ENCODE measurements at regions not wholly inside any gene's neighbourhood (a gene's known extent, or its start where the extent isn't known, plus 50 kb on each side); places are given as distances from the start of the nearest gene placed in this dataset.
A peak's percentile ranks its signal among the peaks of the same experiment; 100 is the strongest.
"Not testable (repeated sequence)": the region's sequence is repeated elsewhere in the genome, so short reads cannot be mapped to it uniquely, and the experiment has no call there.

- Histone ChIP-seq H3K36me3 (no peaks in the 10 kb centered on the region), H3K27ac (no peak overlapping the region), H3K4me3 (no peak overlapping the region), H3K9me3 (replicated peaks) (no peaks in the 10 kb centered on the region), H3K4me1 (replicated peaks) (peaks cover 14% of the 10 kb centered on the region), H3K27me3 (replicated peaks) (no peaks in the 10 kb centered on the region)
- DNase-seq (ENCODE audit: low read depth in 1 of 2, low spot score in 2 of 2) = no peak
Measured at GRCh38 chr2:8593243-8593642, 88.6 kb upstream of the ID2 start.

DNA sequence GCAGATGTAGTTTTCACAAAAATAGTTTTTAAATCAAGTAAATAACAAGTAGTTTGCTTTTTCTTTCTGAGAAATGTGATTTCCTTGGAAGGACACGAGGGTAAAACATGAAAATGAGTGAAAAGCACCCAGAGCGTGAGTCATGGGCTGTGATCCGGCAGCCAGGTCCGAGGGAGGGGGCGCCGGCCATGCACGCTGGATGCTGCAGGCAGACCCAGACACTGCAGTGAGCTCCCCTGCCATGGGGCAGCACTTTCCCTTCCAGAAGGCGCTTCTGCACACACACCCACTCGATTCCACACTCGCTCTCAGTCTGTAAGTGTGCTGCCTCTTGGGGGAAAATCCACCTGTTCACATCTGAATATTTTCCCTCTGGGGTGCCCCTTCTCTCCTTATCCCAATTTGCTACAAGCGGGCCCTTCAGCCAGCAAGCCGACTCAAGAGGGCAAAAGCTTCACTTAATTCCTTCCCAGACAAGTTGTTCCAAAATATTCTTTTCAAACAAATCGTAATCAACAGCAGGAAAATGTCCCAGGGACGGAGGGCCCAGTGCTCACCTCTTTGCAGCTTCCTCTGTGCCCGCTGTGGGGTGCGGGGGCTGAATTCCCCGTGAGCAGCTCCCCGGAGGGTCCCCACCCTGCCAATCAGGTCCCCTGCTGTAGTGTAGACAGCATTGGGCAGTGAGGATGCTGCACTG is 87.0 kb upstream of the ID2 start:
- no peaks in the 10 kb centered on the region for H3K9me3 ChIP-seq (replicated peaks)
- H3K36me3 ChIP-seq = no peaks in the 10 kb centered on the region
- no peak overlapping the region for H3K27ac ChIP-seq
- H3K4me3 ChIP-seq = no peak overlapping the region
- no peaks in the 10 kb centered on the region for H3K27me3 ChIP-seq (replicated peaks)
- peaks cover 19% of the 10 kb centered on the region for H3K4me1 ChIP-seq (replicated peaks)
- no peak for DNase-seq (ENCODE audit: low read depth in 1 of 2, low spot score in 2 of 2)

GRCh38 chr2:8595428-8595805 is 86.4 kb upstream of the ID2 start:
- Histone ChIP-seq H3K4me1 (replicated peaks) (peaks cover 19% of the 10 kb centered on the region), H3K9me3 (replicated peaks) (no peaks in the 10 kb centered on the region), H3K4me3 (no peak overlapping the region), H3K27ac (no peak overlapping the region), H3K27me3 (replicated peaks) (no peaks in the 10 kb centered on the region), H3K36me3 (no peaks in the 10 kb centered on the region)
- DNase-seq (ENCODE audit: low read depth in 1 of 2, low spot score in 2 of 2) = no peak

DNA sequence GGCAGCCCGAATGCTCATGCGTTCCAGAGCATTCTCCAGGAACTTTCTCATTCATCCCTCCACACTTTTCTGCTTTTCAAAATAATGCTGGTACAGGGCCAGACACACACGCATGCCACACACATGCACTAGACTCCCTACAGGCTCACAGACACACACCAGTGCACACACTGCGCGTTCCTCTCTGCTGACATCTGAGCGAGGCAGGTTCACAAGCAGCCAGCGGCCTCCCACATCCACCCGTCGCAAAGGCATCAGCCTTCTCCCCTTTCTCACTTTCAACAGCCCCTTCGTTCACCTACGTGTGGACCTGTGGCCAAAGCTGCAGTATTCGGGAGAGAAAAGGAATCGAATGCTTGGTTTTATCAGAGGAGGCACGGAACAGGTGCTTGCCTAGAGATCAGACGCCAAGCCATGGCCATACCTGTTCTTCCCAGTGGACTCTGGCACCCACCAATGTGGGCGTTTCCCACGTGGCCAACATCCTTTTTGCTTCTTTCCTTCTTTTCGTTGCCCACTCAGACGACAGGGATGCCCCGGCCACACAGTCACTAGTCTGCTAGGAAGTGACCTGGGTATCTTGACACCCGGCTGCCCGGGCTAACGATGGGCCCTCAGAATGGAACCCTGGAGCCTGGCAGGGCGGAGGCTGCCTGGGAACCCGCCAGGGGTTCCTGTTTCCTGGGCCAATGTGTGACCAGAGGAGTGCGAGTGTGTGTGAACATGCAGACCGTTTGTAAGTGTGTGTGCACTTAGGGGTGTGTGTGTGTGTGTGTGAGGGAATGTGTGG is 85.8 kb upstream of the ID2 start:
- no peaks in the 10 kb centered on the region for H3K9me3 ChIP-seq (replicated peaks)
- no peaks in the 10 kb centered on the region for H3K27me3 ChIP-seq (replicated peaks)
- H3K4me3 ChIP-seq = no peak overlapping the region
- no peaks in the 10 kb centered on the region for H3K36me3 ChIP-seq
- DNase-seq (ENCODE audit: low read depth in 1 of 2, low spot score in 2 of 2) = no peak
- peaks cover 19% of the 10 kb centered on the region for H3K4me1 ChIP-seq (replicated peaks)
- no peak overlapping the region for H3K27ac ChIP-seq

- Histone ChIP-seq H3K27me3 (replicated peaks) (no peaks in the 10 kb centered on the region), H3K36me3 (no peaks in the 10 kb centered on the region), H3K4me3 (no peak overlapping the region), H3K4me1 (replicated peaks) (peaks cover 19% of the 10 kb centered on the region), H3K27ac (no peak overlapping the region), H3K9me3 (replicated peaks) (no peaks in the 10 kb centered on the region)
- DNase-seq (ENCODE audit: low read depth in 1 of 2, low spot score in 2 of 2) = no peak
Measured at GRCh38 chr2:8597094-8597493, 84.8 kb upstream of the ID2 start.

DNA sequence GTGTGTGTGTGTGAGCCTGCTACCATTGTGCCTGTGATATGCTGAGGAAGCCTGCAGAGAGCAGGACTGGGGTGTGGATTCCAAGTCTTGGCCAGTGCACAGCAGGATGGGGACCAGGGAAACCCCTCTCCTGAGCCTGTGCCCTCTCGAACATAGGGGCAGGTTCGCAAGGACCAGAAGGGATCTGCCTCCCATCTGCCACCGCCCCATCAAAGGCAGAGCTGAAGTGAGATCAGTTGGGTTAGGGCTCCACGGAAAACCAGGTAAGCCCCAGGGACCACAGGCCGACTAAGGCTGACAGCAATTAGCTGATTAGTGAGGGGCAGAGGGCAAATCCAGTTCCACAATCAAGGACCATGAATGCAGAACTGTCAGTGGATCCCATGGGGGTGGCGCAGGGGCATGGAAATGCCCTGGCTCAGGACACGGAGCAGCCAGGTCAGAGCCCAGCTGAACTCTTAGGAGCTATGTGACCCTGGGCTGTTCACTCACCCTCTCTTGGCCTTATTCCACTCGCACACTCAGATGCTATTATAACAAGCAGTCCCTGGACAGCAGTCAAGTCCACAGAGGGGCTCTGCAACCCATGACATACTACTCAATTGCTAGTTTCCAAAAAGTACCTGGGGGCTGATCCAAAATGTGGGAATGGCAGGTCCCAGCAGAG is 84.2 kb upstream of the ID2 start:
- H3K27me3 ChIP-seq (replicated peaks) = no peaks in the 10 kb centered on the region
- H3K36me3 ChIP-seq = no peaks in the 10 kb centered on the region
- H3K27ac ChIP-seq = peak overlapping the region; percentile 39
- H3K4me3 ChIP-seq = no peak overlapping the region
- no peaks in the 10 kb centered on the region for H3K9me3 ChIP-seq (replicated peaks)
- no peak for DNase-seq (ENCODE audit: low read depth in 1 of 2, low spot score in 2 of 2)
- peaks cover 16% of the 10 kb centered on the region for H3K4me1 ChIP-seq (replicated peaks)

- H3K27ac ChIP-seq = peak overlapping the region; percentile 39
Measured at GRCh38 chr2:8598295-8599165, 83.3 kb upstream of the ID2 start.

GRCh38 chr2:8599421-8600242 is 82.2 kb upstream of the ID2 start:
- H3K9me3 ChIP-seq (replicated peaks) = no peaks in the 10 kb centered on the region
- H3K4me3 ChIP-seq = no peak overlapping the region
- no peaks in the 10 kb centered on the region for H3K36me3 ChIP-seq
- no peaks in the 10 kb centered on the region for H3K27me3 ChIP-seq (replicated peaks)
- H3K4me1 ChIP-seq (replicated peaks) = peaks cover 20% of the 10 kb centered on the region
- DNase-seq (ENCODE audit: low read depth in 1 of 2, low spot score in 2 of 2) = no peak
- no peak overlapping the region for H3K27ac ChIP-seq

More at GRCh38 chr2:8598295-8599165, 83.3 kb upstream of the ID2 start:
- Histone ChIP-seq H3K27me3 (replicated peaks) (no peaks in the 10 kb centered on the region), H3K9me3 (replicated peaks) (no peaks in the 10 kb centered on the region), H3K4me3 (no peak overlapping the region), H3K4me1 (replicated peaks) (peaks cover 12% of the 10 kb centered on the region), H3K36me3 (no peaks in the 10 kb centered on the region)
- DNase-seq (ENCODE audit: low read depth in 1 of 2, low spot score in 2 of 2) = peak; percentile 47 to 79

DNA sequence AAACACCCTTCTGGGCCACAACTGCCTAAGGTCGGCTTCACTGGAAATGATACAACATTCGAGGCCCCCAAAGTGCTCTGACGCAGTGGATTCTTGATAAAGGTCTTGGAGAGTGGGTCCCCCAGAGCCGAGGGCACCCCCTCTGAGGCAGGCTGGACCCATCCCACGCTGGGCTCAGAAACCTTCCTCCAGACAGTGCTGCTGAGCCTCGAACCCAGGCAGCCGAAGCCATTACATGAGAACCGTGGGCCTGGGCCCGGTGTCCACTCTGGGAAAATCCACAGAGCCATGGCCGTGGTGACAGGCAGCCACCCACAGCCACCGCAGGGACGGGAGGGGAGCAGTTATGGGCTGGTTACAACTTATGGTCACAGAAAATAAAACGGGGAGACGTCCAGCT is 81.4 kb upstream of the ID2 start:
- H3K4me3 ChIP-seq = no peak overlapping the region
- no peak overlapping the region for H3K27ac ChIP-seq
- no peaks in the 10 kb centered on the region for H3K9me3 ChIP-seq (replicated peaks)
- no peak for DNase-seq (ENCODE audit: low read depth in 1 of 2, low spot score in 2 of 2)
- H3K4me1 ChIP-seq (replicated peaks) = peaks cover 28% of the 10 kb centered on the region
- H3K27me3 ChIP-seq (replicated peaks) = no peaks in the 10 kb centered on the region
- no peaks in the 10 kb centered on the region for H3K36me3 ChIP-seq

- Histone ChIP-seq H3K27me3 (replicated peaks) (no peaks in the 10 kb centered on the region), H3K27ac (no peak overlapping the region), H3K4me1 (replicated peaks) (peaks cover 48% of the 10 kb centered on the region), H3K36me3 (no peaks in the 10 kb centered on the region), H3K9me3 (replicated peaks) (no peaks in the 10 kb centered on the region), H3K4me3 (no peak overlapping the region)
- DNase-seq (ENCODE audit: low read depth in 1 of 2, low spot score in 2 of 2) = no peak
Measured at GRCh38 chr2:8602809-8603208, 79.0 kb upstream of the ID2 start.

DNA sequence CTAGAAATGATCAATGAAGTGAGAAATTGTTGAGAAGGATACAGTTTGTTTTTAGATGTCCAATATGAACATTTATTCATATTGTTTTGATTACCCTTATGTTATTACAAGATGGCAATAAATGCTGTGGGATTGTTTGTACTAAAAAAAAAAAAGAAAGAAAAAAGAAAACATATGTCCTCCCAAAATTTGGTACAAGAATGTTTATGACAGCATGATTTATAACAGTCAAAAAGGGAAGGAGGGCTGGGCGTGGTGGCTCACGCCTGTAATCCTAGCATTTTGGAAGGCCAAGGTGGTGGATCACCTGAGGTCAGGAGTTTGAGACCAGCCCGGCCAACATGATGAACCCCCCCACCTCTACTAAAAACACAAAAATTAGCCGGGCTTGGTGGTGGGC is 78.5 kb upstream of the ID2 start:
- not testable (repeated sequence) for DNase-seq (ENCODE audit: low read depth in 1 of 2, low spot score in 2 of 2); H3K27ac ChIP-seq; H3K27me3 ChIP-seq (replicated peaks); H3K9me3 ChIP-seq (replicated peaks); H3K36me3 ChIP-seq; H3K4me3 ChIP-seq
- peaks cover 48% of the 10 kb centered on the region for H3K4me1 ChIP-seq (replicated peaks)

GRCh38 chr2:8604262-8604661 is 77.6 kb upstream of the ID2 start:
- Histone ChIP-seq H3K27ac (no peak overlapping the region), H3K9me3 (replicated peaks) (no peaks in the 10 kb centered on the region), H3K4me3 (no peak overlapping the region), H3K36me3 (no peaks in the 10 kb centered on the region), H3K27me3 (replicated peaks) (no peaks in the 10 kb centered on the region), H3K4me1 (replicated peaks) (peaks cover 54% of the 10 kb centered on the region)
- DNase-seq (ENCODE audit: low read depth in 1 of 2, low spot score in 2 of 2) = no peak

Data from SJSA1 (cell line).